ENCODE measurements at regions not wholly inside any gene's neighbourhood (a gene's known extent, or its start where the extent isn't known, plus 50 kb on each side); places are given as distances from the start of the nearest gene placed in this dataset.
"Not testable (repeated sequence)": the region's sequence is repeated elsewhere in the genome, so short reads cannot be mapped to it uniquely, and the experiment has no call there.

DNA sequence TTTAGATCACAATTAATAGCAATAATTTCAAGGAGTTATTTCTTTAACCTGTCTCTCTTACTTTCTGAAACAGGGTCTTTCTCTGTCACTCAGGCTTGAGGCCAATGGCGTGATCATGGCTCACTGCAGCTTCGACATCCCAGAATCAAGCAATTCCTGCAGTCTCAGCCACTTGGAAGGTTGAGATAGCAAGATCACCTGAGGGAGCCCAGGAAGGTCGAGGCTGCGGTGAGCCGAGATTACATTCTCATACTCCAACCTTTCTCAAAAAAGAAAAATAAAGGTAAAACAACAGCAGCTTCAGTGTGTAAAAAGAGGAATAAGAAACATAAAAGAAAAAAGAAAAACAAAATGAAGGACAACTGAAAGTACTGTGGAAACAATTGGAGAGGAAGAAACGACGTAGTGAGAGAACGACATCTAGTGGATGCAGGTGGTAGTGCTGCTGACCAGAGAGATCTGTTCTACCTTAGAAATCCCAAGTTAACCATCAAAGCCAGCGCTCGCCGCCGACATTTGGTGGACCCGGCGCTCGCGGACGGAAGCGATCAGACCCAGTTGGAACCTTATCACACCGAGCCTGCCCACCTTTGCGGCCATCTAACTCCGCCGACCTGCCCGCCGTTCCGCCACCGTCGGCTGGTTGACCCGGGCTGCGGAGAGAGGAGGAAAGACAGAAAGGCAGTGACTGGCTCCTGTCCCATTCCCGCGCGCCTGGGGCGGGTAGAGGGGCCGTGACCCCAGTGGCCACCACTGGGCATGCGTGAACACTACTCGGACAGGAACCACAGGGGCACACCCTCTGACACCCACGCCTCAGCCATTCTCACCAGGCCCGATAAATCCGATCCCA is 196.1 kb downstream of the ALG10 start:
- Histone ChIP-seq H3K9me2 (replicated peaks; ENCODE audit: low read depth, low read length) (no peaks in the 10 kb centered on the region), H3K9ac (ENCODE audit: low read depth, low read length, poor library complexity, severe bottlenecking) (no peak overlapping the region), H3K36me3 (ENCODE audit: insufficient read depth, low read length) (no peaks in the 10 kb centered on the region), H3K9me3 (ENCODE audit: insufficient read depth, low read depth, low read length) (no peaks in the 10 kb centered on the region), H4K20me1 (ENCODE audit: insufficient read depth, low read length, poor library complexity, severe bottlenecking) (no peaks in the 10 kb centered on the region), H3K4me3 (ENCODE audit: low read length, poor library complexity, severe bottlenecking) (peak overlapping the region; percentile 9), H3K79me2 (ENCODE audit: insufficient read depth, low read length) (no peaks in the 10 kb centered on the region), H3K4me2 (ENCODE audit: low read depth, low read length, poor library complexity, severe bottlenecking) (no peak overlapping the region), H2AFZ (ENCODE audit: low read length) (peak overlapping the region; percentile 89), H3K27me3 (ENCODE audit: insufficient read depth, low read length, poor library complexity, severe bottlenecking) (no peaks in the 10 kb centered on the region), H3K4me1 (ENCODE audit: insufficient read depth, low read length, poor library complexity, severe bottlenecking) (no peaks in the 10 kb centered on the region), H3F3A (ENCODE audit: low read depth) (no peaks in the 10 kb centered on the region)
- TF ChIP-seq EZH2phosphoT487 (IDR thresholded peaks at IDR 0.05; ENCODE audit: borderline replicate concordance): no peak
- TF ChIP-seq, protein P1, sequence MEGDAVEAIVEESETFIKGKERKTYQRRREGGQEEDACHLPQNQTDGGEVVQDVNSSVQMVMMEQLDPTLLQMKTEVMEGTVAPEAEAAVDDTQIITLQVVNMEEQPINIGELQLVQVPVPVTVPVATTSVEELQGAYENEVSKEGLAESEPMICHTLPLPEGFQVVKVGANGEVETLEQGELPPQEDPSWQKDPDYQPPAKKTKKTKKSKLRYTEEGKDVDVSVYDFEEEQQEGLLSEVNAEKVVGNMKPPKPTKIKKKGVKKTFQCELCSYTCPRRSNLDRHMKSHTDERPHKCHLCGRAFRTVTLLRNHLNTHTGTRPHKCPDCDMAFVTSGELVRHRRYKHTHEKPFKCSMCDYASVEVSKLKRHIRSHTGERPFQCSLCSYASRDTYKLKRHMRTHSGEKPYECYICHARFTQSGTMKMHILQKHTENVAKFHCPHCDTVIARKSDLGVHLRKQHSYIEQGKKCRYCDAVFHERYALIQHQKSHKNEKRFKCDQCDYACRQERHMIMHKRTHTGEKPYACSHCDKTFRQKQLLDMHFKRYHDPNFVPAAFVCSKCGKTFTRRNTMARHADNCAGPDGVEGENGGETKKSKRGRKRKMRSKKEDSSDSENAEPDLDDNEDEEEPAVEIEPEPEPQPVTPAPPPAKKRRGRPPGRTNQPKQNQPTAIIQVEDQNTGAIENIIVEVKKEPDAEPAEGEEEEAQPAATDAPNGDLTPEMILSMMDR (conservative IDR thresholded peaks at IDR 0.05; ENCODE audit: low read length): peak; percentile 89

DNA sequence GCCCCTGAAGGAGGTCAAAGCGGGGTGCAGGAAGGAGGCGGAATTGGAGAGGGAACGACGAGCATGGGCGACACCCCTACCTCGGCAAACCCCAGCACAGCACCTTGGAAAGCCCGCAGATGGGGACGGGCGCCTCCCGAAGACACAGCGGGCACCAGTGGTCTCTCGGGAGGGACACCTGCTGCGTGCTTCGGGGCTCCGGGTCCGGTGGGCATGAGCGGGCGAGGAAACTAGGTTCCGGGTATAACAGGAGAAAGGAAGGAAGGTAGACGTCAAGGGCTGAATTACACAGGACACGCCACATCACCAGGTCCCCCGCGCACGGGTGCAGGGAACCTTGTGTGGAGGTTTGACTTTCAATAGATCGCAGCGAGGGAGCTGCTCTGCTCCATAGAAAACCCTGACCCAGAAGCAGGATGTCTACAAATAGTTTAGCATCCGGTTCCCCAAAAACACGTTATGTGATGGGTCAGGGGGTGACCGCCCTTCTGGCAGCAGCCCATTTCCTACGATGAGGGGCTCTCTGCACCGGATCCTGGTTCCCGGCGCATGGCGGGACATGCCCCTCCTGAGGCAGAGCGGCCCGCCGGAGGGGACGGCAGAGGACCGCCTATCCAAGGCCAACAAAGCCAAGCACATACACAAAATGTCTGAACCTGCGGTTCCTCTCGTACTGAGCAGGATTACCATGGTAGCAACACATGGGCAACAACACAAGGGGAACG is 196.9 kb downstream of the ALG10 start:
- TF ChIP-seq EZH2phosphoT487 (IDR thresholded peaks at IDR 0.05; ENCODE audit: borderline replicate concordance): no peak
- TF ChIP-seq, protein P1 (conservative IDR thresholded peaks at IDR 0.05; ENCODE audit: low read length): no peak
- H3K27me3 ChIP-seq (ENCODE audit: insufficient read depth, low read length, poor library complexity, severe bottlenecking): no peaks in the 10 kb centered on the region
- H3K9ac ChIP-seq (ENCODE audit: low read depth, low read length, poor library complexity, severe bottlenecking): no peak overlapping the region
- no peaks in the 10 kb centered on the region for H3F3A ChIP-seq (ENCODE audit: low read depth)
- H3K36me3 ChIP-seq (ENCODE audit: insufficient read depth, low read length): no peaks in the 10 kb centered on the region
- H3K4me2 ChIP-seq (ENCODE audit: low read depth, low read length, poor library complexity, severe bottlenecking): no peak overlapping the region
- no peaks in the 10 kb centered on the region for H3K9me3 ChIP-seq (ENCODE audit: insufficient read depth, low read depth, low read length)
- H3K4me1 ChIP-seq (ENCODE audit: insufficient read depth, low read length, poor library complexity, severe bottlenecking): no peaks in the 10 kb centered on the region
- no peaks in the 10 kb centered on the region for H3K79me2 ChIP-seq (ENCODE audit: insufficient read depth, low read length)
- no peaks in the 10 kb centered on the region for H3K9me2 ChIP-seq (replicated peaks; ENCODE audit: low read depth, low read length)
- H2AFZ ChIP-seq (ENCODE audit: low read length): no peak overlapping the region
- no peaks in the 10 kb centered on the region for H4K20me1 ChIP-seq (ENCODE audit: insufficient read depth, low read length, poor library complexity, severe bottlenecking)
- no peak overlapping the region for H3K4me3 ChIP-seq (ENCODE audit: low read length, poor library complexity, severe bottlenecking)

DNA sequence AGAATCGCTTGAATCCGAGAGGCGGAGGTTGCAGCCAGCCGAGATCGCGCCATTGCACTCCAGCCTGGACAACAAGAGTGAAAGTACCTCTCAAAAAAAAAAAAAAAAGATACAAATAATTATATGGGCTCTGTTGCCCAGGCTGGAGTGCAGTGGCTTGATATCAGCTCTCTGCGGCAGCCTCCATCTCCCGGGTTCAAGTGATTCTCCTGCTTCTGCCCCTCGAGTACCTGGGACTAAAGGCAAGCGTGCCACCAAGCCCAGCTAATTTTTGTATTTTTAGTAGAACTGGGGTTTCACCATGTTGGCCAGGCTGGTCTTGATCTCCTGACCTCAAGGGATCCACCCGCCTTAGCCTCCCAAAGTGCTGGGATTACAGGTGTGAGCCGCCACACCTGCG is 197.8 kb downstream of the ALG10 start:
- not testable (repeated sequence) for H3K9ac ChIP-seq (ENCODE audit: low read depth, low read length, poor library complexity, severe bottlenecking); H3K4me2 ChIP-seq (ENCODE audit: low read depth, low read length, poor library complexity, severe bottlenecking); H3K4me3 ChIP-seq (ENCODE audit: low read length, poor library complexity, severe bottlenecking); H3K9me3 ChIP-seq (ENCODE audit: insufficient read depth, low read depth, low read length); H3K36me3 ChIP-seq (ENCODE audit: insufficient read depth, low read length); H4K20me1 ChIP-seq (ENCODE audit: insufficient read depth, low read length, poor library complexity, severe bottlenecking); H3K27me3 ChIP-seq (ENCODE audit: insufficient read depth, low read length, poor library complexity, severe bottlenecking); H3K79me2 ChIP-seq (ENCODE audit: insufficient read depth, low read length); H2AFZ ChIP-seq (ENCODE audit: low read length); H3F3A ChIP-seq (ENCODE audit: low read depth); H3K9me2 ChIP-seq (replicated peaks; ENCODE audit: low read depth, low read length); H3K4me1 ChIP-seq (ENCODE audit: insufficient read depth, low read length, poor library complexity, severe bottlenecking)

Measured in Loucy (cell line).